ENCODE measurements at regions not wholly inside any gene's neighbourhood (a gene's known extent, or its start where the extent isn't known, plus 50 kb on each side); places are given as distances from the start of the nearest gene placed in this dataset.

DNA sequence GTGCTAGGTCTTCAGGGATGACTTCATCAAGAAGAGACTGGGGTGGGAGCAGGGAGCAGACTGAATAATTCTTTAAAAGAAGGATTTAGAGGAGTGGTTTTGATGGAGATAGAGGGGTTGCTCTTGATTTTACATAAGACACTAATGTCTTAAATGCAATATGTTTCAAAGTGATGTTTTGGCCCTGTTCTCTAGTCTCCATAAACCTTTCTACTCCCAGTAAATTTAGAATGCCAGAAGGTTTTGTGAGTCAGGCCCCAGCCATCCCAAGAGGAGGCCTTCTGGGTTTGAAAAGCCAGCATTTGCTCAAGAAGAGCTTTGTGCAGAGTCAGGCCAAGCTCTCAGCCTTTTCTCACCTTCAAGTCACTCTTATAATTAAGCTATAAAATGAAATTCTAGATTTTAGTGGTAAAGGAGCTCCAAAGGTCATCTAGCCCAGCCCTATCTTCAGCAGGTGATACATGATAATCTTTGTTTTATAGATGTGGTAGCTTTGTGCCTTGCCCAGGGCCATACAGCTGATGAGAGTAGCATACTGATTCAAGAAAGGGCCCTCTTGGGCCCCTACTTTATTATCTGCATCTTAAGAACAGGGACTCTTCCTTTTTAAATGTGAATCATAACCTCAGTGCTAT, 122.8 kb upstream of the MTNR1B start:
- intact Hi-C loops (cut with DNase I), result no loop called here
- Histone ChIP-seq H3K4me3 (ENCODE audit: low read length in 2 of 2) (no peak overlapping the region), H3K9me3 (ENCODE audit: control insufficient read depth, low read length) (no peaks in the 10 kb centered on the region), H3K4me1 (ENCODE audit: control insufficient read depth in 1 of 2, insufficient read depth in 2 of 2, low read length in 2 of 2) (no peaks in the 10 kb centered on the region), H3K36me3 (ENCODE audit: control insufficient read depth in 1 of 2, insufficient read depth in 2 of 2, low read length in 1 of 2) (no peaks in the 10 kb centered on the region), H3K27ac (ENCODE audit: low read depth in 1 of 2, low read length in 2 of 2) (no peak overlapping the region), H3K27me3 (ENCODE audit: control insufficient read depth in 1 of 2, insufficient read depth in 2 of 2, low read length in 1 of 2) (no peaks in the 10 kb centered on the region)
- ATAC-seq (ENCODE audit: low FRiP score) (no peak), DNase-seq (no peak)

DNA sequence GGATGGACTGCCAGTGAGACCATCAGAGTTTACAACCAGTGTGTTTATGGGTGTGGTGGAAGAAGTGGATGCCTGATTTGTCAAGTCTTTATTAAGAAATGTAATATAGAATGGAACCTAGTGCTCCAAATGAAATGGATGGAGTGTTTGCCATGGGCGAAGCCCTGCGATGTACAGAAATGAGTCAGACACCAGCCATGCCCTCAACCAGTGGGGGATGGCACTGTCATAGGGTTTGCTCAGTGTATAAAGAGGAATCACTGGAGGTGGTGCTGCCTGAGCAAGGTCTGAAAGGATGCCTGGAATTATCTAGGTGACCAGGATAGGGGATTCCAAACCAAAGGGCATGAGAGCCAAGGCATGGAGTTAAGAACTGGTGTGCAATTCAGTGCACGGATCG, 120.9 kb upstream of the MTNR1B start:
- 95 to 96% methylated on average over 4 of the region's 4 CpGs for WGBS, 2 donors
- intact Hi-C loops (cut with DNase I), result no loop called here
- ATAC-seq (ENCODE audit: low FRiP score) (no peak), DNase-seq (no peak)
- H3K27me3 ChIP-seq (ENCODE audit: control insufficient read depth in 1 of 2, insufficient read depth in 2 of 2, low read length in 1 of 2), result no peaks in the 10 kb centered on the region
- no peaks in the 10 kb centered on the region for H3K9me3 ChIP-seq (ENCODE audit: control insufficient read depth, low read length)
- H3K4me1 ChIP-seq (ENCODE audit: control insufficient read depth in 1 of 2, insufficient read depth in 2 of 2, low read length in 2 of 2), result no peaks in the 10 kb centered on the region
- no peak overlapping the region for H3K4me3 ChIP-seq (ENCODE audit: low read length in 2 of 2)
- H3K27ac ChIP-seq (ENCODE audit: low read depth in 1 of 2, low read length in 2 of 2), result no peak overlapping the region
- no peaks in the 10 kb centered on the region for H3K36me3 ChIP-seq (ENCODE audit: control insufficient read depth in 1 of 2, insufficient read depth in 2 of 2, low read length in 1 of 2)

DNA sequence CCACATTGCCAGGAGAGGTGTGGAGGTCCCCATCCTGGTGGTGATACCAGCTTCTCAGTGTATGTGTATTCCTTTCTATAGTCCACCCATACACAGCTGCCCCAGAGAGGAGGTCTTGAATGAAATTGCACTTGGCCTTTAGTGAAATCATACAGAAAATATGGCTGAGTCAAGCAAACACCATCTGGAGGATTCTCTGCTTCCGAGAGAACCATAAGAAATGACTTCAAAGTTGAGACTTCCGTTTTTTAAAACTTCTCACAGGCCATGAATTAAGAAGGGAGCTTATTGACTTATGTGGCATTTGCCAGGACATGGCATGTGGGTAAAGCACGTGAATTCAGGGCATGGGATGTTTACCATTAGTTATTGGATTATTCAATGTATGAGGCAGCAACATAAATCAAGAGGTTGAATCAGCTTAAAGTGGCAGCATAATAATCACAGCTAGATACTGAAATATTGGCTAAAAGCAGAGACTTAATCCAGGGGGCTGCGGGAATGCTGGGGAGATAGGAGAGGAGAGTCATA, 119.1 kb upstream of the MTNR1B start:
- DNase-seq (no peak), ATAC-seq (ENCODE audit: low FRiP score) (no peak)
- intact Hi-C loops (cut with DNase I), result no loop called here
- no peaks in the 10 kb centered on the region for H3K9me3 ChIP-seq (ENCODE audit: control insufficient read depth, low read length)
- H3K4me1 ChIP-seq (ENCODE audit: control insufficient read depth in 1 of 2, insufficient read depth in 2 of 2, low read length in 2 of 2), result no peaks in the 10 kb centered on the region
- 77 to 90% methylated on average over 4 of the region's 4 CpGs for WGBS, 2 donors
- no peak overlapping the region for H3K4me3 ChIP-seq (ENCODE audit: low read length in 2 of 2)
- H3K27ac ChIP-seq (ENCODE audit: low read depth in 1 of 2, low read length in 2 of 2), result no peak overlapping the region
- H3K27me3 ChIP-seq (ENCODE audit: control insufficient read depth in 1 of 2, insufficient read depth in 2 of 2, low read length in 1 of 2), result no peaks in the 10 kb centered on the region
- H3K36me3 ChIP-seq (ENCODE audit: control insufficient read depth in 1 of 2, insufficient read depth in 2 of 2, low read length in 1 of 2), result no peaks in the 10 kb centered on the region

DNA sequence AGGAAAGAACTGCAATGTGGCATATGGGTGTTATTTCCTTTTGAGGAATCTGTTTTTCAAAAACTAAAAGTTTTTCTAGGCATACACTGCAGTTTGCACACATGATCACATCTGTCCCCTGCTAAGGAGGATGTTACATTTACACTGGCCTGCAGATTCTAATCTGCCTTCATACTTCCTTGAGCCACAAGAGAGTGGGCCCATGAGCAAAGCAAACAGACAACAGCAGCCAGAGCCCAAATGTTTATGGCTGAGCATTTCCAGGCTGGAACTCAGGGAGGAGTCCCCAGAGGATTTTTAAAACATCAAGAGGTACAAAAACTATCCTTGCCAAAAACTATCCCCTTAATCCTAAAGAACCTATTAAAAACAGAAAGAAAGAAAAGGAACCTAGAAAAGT, 117.2 kb upstream of the MTNR1B start:
- no peak overlapping the region for H3K4me3 ChIP-seq (ENCODE audit: low read length in 2 of 2)
- H3K9me3 ChIP-seq (ENCODE audit: control insufficient read depth, low read length), result no peaks in the 10 kb centered on the region
- no peak overlapping the region for H3K27ac ChIP-seq (ENCODE audit: low read depth in 1 of 2, low read length in 2 of 2)
- H3K27me3 ChIP-seq (ENCODE audit: control insufficient read depth in 1 of 2, insufficient read depth in 2 of 2, low read length in 1 of 2), result no peaks in the 10 kb centered on the region
- DNase-seq (no peak), ATAC-seq (ENCODE audit: low FRiP score) (no peak)
- H3K36me3 ChIP-seq (ENCODE audit: control insufficient read depth in 1 of 2, insufficient read depth in 2 of 2, low read length in 1 of 2), result no peaks in the 10 kb centered on the region
- intact Hi-C loops (cut with DNase I), result no loop called here
- H3K4me1 ChIP-seq (ENCODE audit: control insufficient read depth in 1 of 2, insufficient read depth in 2 of 2, low read length in 2 of 2), result no peaks in the 10 kb centered on the region

DNA sequence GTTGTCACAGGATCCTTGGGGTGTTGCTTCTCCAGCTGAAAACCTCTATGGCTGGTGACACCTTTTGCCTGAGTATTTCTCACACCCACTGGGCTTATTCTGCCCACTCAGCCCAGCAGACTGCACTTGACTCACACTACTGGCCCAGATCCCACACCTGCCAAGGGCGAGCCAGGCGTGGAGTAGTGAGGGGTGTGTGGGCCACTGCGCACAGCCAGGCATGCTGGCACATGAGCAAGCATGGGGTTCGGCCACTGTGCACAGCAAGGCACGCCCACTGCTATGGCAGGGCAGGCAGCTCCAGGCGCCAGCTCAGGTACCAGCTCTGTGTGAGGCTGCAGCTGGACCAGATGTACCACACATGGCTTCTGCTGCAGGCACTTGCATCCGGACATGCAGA, 116.5 kb upstream of the MTNR1B start:
- intact Hi-C loops (cut with DNase I), result no loop called here
- no peak overlapping the region for H3K4me3 ChIP-seq (ENCODE audit: low read length in 2 of 2)
- no peak for ATAC-seq (ENCODE audit: low FRiP score)
- no peaks in the 10 kb centered on the region for H3K27me3 ChIP-seq (ENCODE audit: control insufficient read depth in 1 of 2, insufficient read depth in 2 of 2, low read length in 1 of 2)
- no peaks in the 10 kb centered on the region for H3K4me1 ChIP-seq (ENCODE audit: control insufficient read depth in 1 of 2, insufficient read depth in 2 of 2, low read length in 2 of 2)
- H3K27ac ChIP-seq (ENCODE audit: low read depth in 1 of 2, low read length in 2 of 2), result no peak overlapping the region
- DNase-seq, result peak in 1 of 2 donors; percentile 78
- 30 to 34% methylated on average over 7 of the region's 7 CpGs for WGBS, 2 donors
- no peaks in the 10 kb centered on the region for H3K9me3 ChIP-seq (ENCODE audit: control insufficient read depth, low read length)
- H3K36me3 ChIP-seq (ENCODE audit: control insufficient read depth in 1 of 2, insufficient read depth in 2 of 2, low read length in 1 of 2), result no peaks in the 10 kb centered on the region

DNA sequence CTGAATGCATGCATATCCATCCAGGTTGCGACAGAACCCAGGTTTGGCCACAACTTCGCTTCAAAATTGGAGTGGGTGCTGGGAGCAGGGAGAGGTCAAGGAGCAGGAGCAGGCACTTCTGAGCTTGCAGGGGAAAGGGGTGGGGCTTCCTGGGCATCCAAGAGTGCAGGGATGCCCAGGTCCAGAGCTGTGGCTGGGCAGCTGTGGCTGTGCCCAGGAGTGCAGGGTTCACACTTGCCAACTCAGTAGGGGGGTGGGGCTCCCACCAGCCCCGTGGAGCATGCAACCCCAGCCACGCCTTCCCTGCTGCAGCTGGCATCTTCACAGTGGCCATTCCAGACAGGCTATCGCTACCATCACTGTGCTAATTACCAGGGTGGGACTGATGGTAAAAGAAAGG, 115.3 kb upstream of the MTNR1B start:
- DNase-seq, result no peak
- 81 to 86% methylated on average over 5 of the region's 5 CpGs for WGBS, 2 donors
- H3K9me3 ChIP-seq (ENCODE audit: control insufficient read depth, low read length), result no peaks in the 10 kb centered on the region
- no peaks in the 10 kb centered on the region for H3K27me3 ChIP-seq (ENCODE audit: control insufficient read depth in 1 of 2, insufficient read depth in 2 of 2, low read length in 1 of 2)
- H3K4me3 ChIP-seq (ENCODE audit: low read length in 2 of 2), result no peak overlapping the region
- no peak overlapping the region for H3K27ac ChIP-seq (ENCODE audit: low read depth in 1 of 2, low read length in 2 of 2)
- no peaks in the 10 kb centered on the region for H3K36me3 ChIP-seq (ENCODE audit: control insufficient read depth in 1 of 2, insufficient read depth in 2 of 2, low read length in 1 of 2)
- intact Hi-C loops (cut with DNase I), result no loop called here
- no peak for ATAC-seq (ENCODE audit: low FRiP score)
- H3K4me1 ChIP-seq (ENCODE audit: control insufficient read depth in 1 of 2, insufficient read depth in 2 of 2, low read length in 2 of 2), result no peaks in the 10 kb centered on the region

DNA sequence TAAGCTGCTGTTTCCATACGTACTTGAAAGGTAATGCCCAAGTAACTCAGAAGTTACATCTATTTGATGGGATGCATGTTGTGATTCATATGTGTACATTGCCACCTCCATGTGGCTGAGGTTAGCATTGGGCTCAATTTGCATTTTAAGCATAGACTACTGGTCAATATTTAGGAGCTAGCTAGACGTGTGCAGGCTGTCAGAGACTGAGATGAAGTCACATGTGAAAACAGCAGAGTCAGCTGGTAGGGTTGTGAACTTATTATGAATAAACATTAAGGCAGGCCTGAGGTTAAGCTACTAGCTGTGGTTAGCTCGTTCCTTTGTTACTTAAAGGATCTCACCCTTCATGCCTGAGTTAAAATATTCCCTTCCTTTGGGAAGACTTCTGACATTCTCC, 114.5 kb upstream of the MTNR1B start:
- WGBS, 2 donors, result 73 to 75% methylated on average over 3 of the region's 3 CpGs
- Histone ChIP-seq H3K9me3 (ENCODE audit: control insufficient read depth, low read length) (no peaks in the 10 kb centered on the region), H3K36me3 (ENCODE audit: control insufficient read depth in 1 of 2, insufficient read depth in 2 of 2, low read length in 1 of 2) (no peaks in the 10 kb centered on the region), H3K4me3 (ENCODE audit: low read length in 2 of 2) (no peak overlapping the region), H3K27me3 (ENCODE audit: control insufficient read depth in 1 of 2, insufficient read depth in 2 of 2, low read length in 1 of 2) (no peaks in the 10 kb centered on the region), H3K27ac (ENCODE audit: low read depth in 1 of 2, low read length in 2 of 2) (no peak overlapping the region), H3K4me1 (ENCODE audit: control insufficient read depth in 1 of 2, insufficient read depth in 2 of 2, low read length in 2 of 2) (peaks cover 0 to 1% of the 10 kb centered on the region in 2 donors)
- intact Hi-C loops (cut with DNase I), result no loop called here
- DNase-seq, result no peak
- ATAC-seq (ENCODE audit: low FRiP score), result no peak

DNA sequence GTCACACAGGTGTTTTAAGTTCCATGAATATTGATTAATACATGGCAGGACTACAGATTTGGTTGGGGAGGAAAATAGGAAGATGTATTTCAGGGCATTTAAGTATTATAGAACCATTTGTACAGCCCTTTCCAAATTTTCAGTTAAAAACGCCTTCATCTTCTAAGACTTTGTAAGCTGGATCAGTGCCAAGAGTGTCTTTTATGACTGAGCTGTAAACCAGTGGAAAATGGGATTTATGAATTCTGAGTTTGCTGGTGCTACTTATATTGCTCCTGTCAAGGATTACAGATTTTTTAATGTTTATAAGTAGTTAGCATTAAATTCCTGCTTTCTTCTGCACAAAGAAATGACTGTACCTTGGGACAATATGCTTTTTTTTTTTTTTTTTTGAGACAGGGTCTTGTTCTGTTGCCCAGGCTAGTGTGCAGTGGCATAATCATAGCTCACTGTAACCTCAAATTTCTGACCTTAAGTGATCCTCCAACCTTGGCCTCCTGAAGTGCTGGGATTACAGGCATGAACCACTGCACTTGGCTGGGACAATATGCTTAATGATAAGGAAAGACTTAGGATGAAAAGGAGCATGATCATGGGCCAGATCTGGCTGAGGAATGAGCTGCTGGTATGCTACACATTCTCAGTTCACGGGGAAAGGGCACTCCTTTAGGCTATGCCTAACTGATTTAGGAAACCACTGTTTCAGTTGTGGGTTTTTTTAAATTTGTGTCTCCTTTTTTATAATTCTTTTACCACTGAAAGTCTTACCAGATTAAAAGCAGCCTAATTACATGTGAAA, 113.6 kb upstream of the MTNR1B start:
- Histone ChIP-seq H3K4me1 (ENCODE audit: control insufficient read depth in 1 of 2, insufficient read depth in 2 of 2, low read length in 2 of 2) (peaks cover 0 to 1% of the 10 kb centered on the region in 2 donors), H3K9me3 (ENCODE audit: control insufficient read depth, low read length) (no peaks in the 10 kb centered on the region), H3K27ac (ENCODE audit: low read depth in 1 of 2, low read length in 2 of 2) (no peak overlapping the region), H3K36me3 (ENCODE audit: control insufficient read depth in 1 of 2, insufficient read depth in 2 of 2, low read length in 1 of 2) (no peaks in the 10 kb centered on the region), H3K27me3 (ENCODE audit: control insufficient read depth in 1 of 2, insufficient read depth in 2 of 2, low read length in 1 of 2) (no peaks in the 10 kb centered on the region), H3K4me3 (ENCODE audit: low read length in 2 of 2) (no peak overlapping the region)
- DNase-seq (no peak), ATAC-seq (ENCODE audit: low FRiP score) (no peak)
- intact Hi-C loops (cut with DNase I), result no loop called here
- 54 to 61% methylated on average over 2 of the region's 2 CpGs for WGBS, 2 donors

DNA sequence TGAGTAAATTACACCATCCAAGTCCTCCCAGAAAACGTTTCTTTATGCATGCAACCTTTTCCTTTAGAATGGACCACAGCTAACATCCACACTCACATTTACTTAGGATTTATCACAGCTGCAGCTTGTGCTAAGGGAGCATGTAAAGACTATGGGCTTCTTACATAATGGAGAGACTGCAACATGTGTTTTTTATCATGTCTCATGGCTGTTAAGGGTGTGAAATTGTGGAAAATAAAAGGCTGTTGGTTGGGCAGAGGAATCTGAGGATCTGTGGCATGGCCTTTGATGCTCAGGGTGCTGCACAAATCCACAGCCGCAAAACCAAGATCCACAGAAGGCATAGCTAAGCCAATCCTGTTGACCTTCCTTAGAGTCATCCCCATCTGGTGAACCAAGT, 112.0 kb upstream of the MTNR1B start:
- H3K4me1 ChIP-seq (ENCODE audit: control insufficient read depth in 1 of 2, insufficient read depth in 2 of 2, low read length in 2 of 2), result peaks cover 1 to 6% of the 10 kb centered on the region in 2 donors

More for the DNA sequence above, 112.0 kb upstream of the MTNR1B start:
- ATAC-seq (ENCODE audit: low FRiP score) (no peak), DNase-seq (no peak)
- Histone ChIP-seq H3K9me3 (ENCODE audit: control insufficient read depth, low read length) (no peaks in the 10 kb centered on the region), H3K27me3 (ENCODE audit: control insufficient read depth in 1 of 2, insufficient read depth in 2 of 2, low read length in 1 of 2) (no peaks in the 10 kb centered on the region), H3K27ac (ENCODE audit: low read depth in 1 of 2, low read length in 2 of 2) (no peak overlapping the region), H3K36me3 (ENCODE audit: control insufficient read depth in 1 of 2, insufficient read depth in 2 of 2, low read length in 1 of 2) (no peaks in the 10 kb centered on the region), H3K4me3 (ENCODE audit: low read length in 2 of 2) (no peak overlapping the region)
- WGBS, 2 donors, result 91 to 93% methylated on average over 2 of the region's 2 CpGs
- intact Hi-C loops (cut with DNase I), result no loop called here
